Lung (tissue), 11 donors: ENCODE measurements at regions not wholly inside any gene's neighbourhood (a gene's known extent, or its start where the extent isn't known, plus 50 kb on each side); places are given as distances from the start of the nearest gene placed in this dataset.

ENCODE experiments used
- ATAC-seq: fragments of 200-7000 bp; cut with Tn5 transposase; one replicate; pipeline ENCODE4 v1.9.1; 2020; ENCODE audit warnings: moderate number of reproducible peaks; ENCODE audit not compliant: insufficient read depth, low FRiP score
- DNase-seq, 3 donors: peaks; one replicate each; pipeline ENCODE4 v3.0.0-alpha.2; 2013 to 2017
- H3K27ac ChIP-seq, 2 donors: one replicate each; pipeline ENCODE4 v1.5.1; 2013; ENCODE audit warnings: mild to moderate bottlenecking in 2 of 2, moderate library complexity in 2 of 2, control low read depth in 1 of 2, inconsistent platforms in 1 of 2, low read depth in 1 of 2, low read length in 1 of 2
- H3K27me3 ChIP-seq, 3 donors: one replicate each; pipeline ENCODE4 v1.5.1; 2013; ENCODE audit warnings: low read length in 2 of 3; ENCODE audit not compliant: control insufficient read depth in 3 of 3, insufficient read depth in 3 of 3
- H3K36me3 ChIP-seq, 4 donors: one replicate each; pipeline ENCODE4 v1.5.1; 2013; ENCODE audit warnings: low read length in 4 of 4, mild to moderate bottlenecking in 1 of 4, moderate library complexity in 1 of 4; ENCODE audit not compliant: control insufficient read depth in 4 of 4, insufficient read depth in 4 of 4
- H3K4me1 ChIP-seq, 5 donors: one replicate each; pipeline ENCODE4 v1.5.1; 2013; ENCODE audit warnings: low read length in 5 of 5, mild to moderate bottlenecking in 2 of 5, moderate library complexity in 1 of 5; ENCODE audit not compliant: control insufficient read depth in 5 of 5, insufficient read depth in 5 of 5
- H3K4me3 ChIP-seq: one replicate; pipeline ENCODE4 v1.5.1; 2013; ENCODE audit warnings: mild to moderate bottlenecking, control low read depth, moderate library complexity
- H3K9ac ChIP-seq, 2 donors: one replicate each; pipeline ENCODE4 v1.5.1; 2013; ENCODE audit warnings: low read length in 2 of 2, control low read depth in 1 of 2; ENCODE audit not compliant: insufficient read depth in 1 of 2
- H3K9me3 ChIP-seq, 4 donors: one replicate each; pipeline ENCODE4 v1.5.1; 2013; ENCODE audit warnings: low read length in 3 of 4, mild to moderate bottlenecking in 1 of 4, moderate library complexity in 1 of 4; ENCODE audit not compliant: control insufficient read depth in 4 of 4, insufficient read depth in 3 of 4
- WGBS, 2 donors: extraction: QIAGEN DNeasy Blood & Tissue Kit; methylation state at CpG; one replicate each; pipeline ENCODE4 v1.1.7; 2013; 5-methylcytosine and 5-hydroxymethylcytosine counted together
- TF ChIP-seq, protein P1 (sequence below): IDR thresholded peaks from 2 replicates; pipeline ENCODE4 v1.5.1; 2012; ENCODE audit warnings: mild to moderate bottlenecking; ENCODE audit errors: control extremely low read depth, extremely low read depth
- donor health status: control.
- donor health status: control.
- donor health status: Bipolar disorder and iron deficiency.
- donor health status: healthy.
- donor health status: DM: yes; HTN: yes; CAD: no.

DNA sequence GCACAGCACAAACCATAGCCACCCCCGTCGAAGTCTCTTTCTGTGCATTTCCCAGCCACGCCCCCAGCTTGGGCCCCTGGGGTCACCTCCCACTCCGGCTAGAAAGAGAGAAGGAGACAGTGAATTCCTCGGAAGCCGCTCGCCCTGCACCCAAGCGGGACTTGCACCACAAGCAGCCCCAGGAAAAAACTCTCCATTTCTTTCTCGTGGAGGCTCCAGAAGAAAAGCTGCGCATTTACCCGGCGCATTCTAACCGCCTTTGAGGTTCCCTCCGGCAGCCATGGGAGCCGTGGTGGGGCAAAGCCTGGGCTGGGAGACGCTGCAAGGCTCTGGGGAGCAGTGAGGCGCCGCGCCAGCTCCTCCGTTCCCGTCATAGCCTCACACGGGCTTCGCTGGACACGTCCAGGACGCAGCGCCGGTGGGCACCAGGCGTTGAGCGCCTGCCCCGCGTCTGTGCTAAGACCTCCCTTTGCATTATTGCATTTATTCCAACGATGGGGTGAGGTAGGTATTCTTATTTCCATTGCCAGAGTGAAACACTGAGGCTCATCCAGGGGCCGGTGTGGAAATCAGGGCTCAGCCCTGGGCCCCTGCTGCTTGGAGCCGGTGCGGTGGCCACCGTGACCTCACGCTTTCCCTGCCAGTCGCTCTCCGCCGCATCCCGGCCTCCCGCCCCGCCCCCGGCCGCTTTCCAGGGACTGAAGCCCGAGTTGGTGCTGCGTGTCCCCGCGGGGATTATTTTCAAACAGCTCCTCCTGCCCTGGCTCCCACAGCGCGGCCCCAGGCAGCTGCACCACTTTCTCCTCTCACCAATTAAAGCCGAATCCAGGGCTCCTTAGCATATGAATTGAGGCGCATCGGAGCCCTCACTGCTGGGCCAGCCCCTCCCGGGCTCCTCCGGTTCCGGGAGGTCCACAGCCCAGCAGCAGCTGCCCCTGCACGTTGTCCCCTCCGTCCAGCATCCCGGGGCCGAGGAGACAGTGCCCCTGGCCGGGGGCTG is 148.3 kb upstream of the AFDN start:
- peaks cover 0 to 2% (median 0%) of the 10 kb centered on the region in 4 donors for H3K9me3 ChIP-seq
- peaks cover 0 to 14% (median 0%) of the 10 kb centered on the region in 3 donors for H3K27me3 ChIP-seq
- TF ChIP-seq, protein P1, sequence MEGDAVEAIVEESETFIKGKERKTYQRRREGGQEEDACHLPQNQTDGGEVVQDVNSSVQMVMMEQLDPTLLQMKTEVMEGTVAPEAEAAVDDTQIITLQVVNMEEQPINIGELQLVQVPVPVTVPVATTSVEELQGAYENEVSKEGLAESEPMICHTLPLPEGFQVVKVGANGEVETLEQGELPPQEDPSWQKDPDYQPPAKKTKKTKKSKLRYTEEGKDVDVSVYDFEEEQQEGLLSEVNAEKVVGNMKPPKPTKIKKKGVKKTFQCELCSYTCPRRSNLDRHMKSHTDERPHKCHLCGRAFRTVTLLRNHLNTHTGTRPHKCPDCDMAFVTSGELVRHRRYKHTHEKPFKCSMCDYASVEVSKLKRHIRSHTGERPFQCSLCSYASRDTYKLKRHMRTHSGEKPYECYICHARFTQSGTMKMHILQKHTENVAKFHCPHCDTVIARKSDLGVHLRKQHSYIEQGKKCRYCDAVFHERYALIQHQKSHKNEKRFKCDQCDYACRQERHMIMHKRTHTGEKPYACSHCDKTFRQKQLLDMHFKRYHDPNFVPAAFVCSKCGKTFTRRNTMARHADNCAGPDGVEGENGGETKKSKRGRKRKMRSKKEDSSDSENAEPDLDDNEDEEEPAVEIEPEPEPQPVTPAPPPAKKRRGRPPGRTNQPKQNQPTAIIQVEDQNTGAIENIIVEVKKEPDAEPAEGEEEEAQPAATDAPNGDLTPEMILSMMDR = no peak
- no peak overlapping the region for H3K9ac ChIP-seq
- ATAC-seq (no peak), DNase-seq (peak; percentile 47 to 60 (median 53))
- peaks cover 0 to 25% (median 12%) of the 10 kb centered on the region in 5 donors for H3K4me1 ChIP-seq
- no peak overlapping the region for H3K27ac ChIP-seq
- H3K4me3 ChIP-seq = no peak overlapping the region
- H3K36me3 ChIP-seq = no peaks in the 10 kb centered on the region
- 15 to 24% methylated on average over 61 to 62 of the region's 62 CpGs for WGBS, 2 donors

DNA sequence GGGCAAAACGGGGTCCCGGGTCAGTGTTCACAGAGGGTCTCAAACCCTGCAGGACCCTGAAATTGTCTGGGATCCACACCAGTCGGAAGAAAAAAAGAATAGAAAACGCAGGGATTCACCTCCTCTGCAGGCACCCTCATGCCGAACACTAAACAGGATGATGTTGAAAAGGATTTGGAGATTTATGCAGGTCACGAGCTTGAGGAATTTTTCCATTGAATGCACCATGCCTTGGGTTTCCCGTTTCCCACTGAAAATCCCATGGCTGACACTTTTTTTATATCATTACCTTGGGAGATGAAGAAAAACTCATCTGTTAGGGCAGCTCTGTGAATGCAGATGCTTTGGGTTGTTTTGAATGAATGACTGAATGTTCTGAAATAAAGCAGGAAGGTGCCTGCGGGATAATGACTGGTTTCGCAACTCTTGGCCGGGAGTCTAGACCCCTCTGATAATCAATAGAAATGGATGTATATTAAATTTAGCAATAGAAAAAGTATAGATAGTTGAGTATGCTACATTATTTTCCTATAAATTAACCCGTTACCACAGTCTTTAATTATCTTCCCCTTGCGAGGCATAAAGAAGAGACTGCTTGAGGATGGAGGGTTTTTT is 147.5 kb upstream of the AFDN start:
- Histone ChIP-seq H3K9me3 (peaks cover 0 to 2% (median 0%) of the 10 kb centered on the region in 4 donors), H3K4me1 (peaks cover 0 to 25% (median 14%) of the 10 kb centered on the region in 5 donors), H3K4me3 (no peak overlapping the region), H3K27ac (no peak overlapping the region), H3K9ac (no peak overlapping the region), H3K36me3 (no peaks in the 10 kb centered on the region), H3K27me3 (peaks cover 0 to 14% (median 0%) of the 10 kb centered on the region in 3 donors)
- ATAC-seq (no peak), DNase-seq (no peak)
- 64 to 73% methylated on average over 12 of the region's 12 CpGs for WGBS, 2 donors
- TF ChIP-seq, protein P1 = no peak

DNA sequence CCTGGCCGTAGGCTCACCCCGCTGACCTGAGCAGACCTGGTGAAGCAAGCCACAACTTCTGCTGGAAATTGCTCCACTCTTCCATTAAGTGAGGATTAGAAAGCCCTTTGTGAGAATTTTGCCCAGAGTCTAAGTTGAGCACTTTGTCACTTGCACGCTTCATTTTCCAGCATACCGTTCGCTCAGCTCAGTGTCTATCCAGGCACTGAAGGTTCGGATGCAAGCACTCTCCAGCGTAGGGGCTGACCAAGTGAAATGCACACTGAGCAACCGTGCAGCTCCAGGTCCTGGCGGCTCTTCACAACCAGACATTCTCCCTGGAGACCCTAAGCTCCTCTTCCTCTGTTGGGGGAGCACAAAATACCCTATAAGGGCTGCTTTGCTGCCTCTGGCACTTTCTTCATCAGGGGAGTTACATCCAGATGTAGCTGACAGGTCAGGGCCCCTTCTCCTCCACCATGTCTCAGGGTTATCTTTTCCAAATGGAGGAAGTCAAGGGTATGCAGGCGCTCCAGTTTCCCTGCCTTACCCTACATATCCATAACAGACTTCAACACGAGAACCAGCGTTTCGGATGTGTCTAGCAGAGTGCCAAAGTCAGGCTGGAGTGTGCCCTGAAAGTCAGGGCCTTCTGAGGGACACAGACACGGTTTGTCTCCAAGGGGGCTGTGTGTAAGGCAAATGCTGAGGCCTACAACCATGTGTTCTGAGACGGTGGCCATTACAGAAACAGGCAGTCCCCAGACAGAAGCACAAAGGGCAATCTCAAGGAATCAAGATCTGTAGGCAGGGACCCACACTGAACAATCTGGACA is 146.7 kb upstream of the AFDN start:
- DNase-seq = peak in 1 of 3 donors; percentile 5
- WGBS, 2 donors = 90 to 94% methylated on average over 15 of the region's 15 CpGs
- TF ChIP-seq, protein P1 = no peak
- no peak overlapping the region for H3K4me3 ChIP-seq
- peaks cover 0 to 25% (median 14%) of the 10 kb centered on the region in 5 donors for H3K4me1 ChIP-seq
- ATAC-seq = no peak
- peaks cover 0 to 2% (median 0%) of the 10 kb centered on the region in 4 donors for H3K9me3 ChIP-seq
- peaks cover 0 to 17% (median 0%) of the 10 kb centered on the region in 3 donors for H3K27me3 ChIP-seq
- H3K27ac ChIP-seq = no peak overlapping the region
- H3K36me3 ChIP-seq = no peaks in the 10 kb centered on the region
- no peak overlapping the region for H3K9ac ChIP-seq
